T-helper 2 cell treated with Interferon-gamma antibody and Interleukin-4, amounts not matched to agents 5 μg/mL and 100 μg/mL, for 36 hours (primary cell): ENCODE measurements at regions not wholly inside any gene's neighbourhood (a gene's known extent, or its start where the extent isn't known, plus 50 kb on each side); places are given as distances from the start of the nearest gene placed in this dataset.

Experiments
- DNase-seq: peaks from one replicate; pipeline ENCODE4 v3.0.0; 2021; ENCODE audit warnings: low spot score
- H3K27ac Mint-ChIP-seq: one replicate; pipeline ENCODE4 v1.8.0; 2021; ENCODE audit warnings: mild to moderate bottlenecking, mixed read lengths
- H3K27me3 Mint-ChIP-seq: one replicate; pipeline ENCODE4 v1.8.0; 2021; ENCODE audit warnings: low read depth, mixed read lengths
- H3K36me3 Mint-ChIP-seq: one replicate; pipeline ENCODE4 v1.8.0; 2021; ENCODE audit warnings: low read depth, mixed read lengths
- H3K4me1 Mint-ChIP-seq: one replicate; pipeline ENCODE4 v1.8.0; 2021; ENCODE audit warnings: low read depth, mixed read lengths
- H3K4me3 Mint-ChIP-seq: one replicate; pipeline ENCODE4 v1.8.0; 2022; ENCODE audit warnings: mild to moderate bottlenecking, moderate library complexity, mixed read lengths
- H3K9me3 Mint-ChIP-seq: one replicate; pipeline ENCODE4 v1.8.0; 2021; ENCODE audit warnings: mixed read lengths

- no peak for DNase-seq
- no peaks in the 10 kb centered on the region for H3K4me1 Mint-ChIP-seq
- H3K27ac Mint-ChIP-seq = no peak overlapping the region
- no peaks in the 10 kb centered on the region for H3K9me3 Mint-ChIP-seq
- no peaks in the 10 kb centered on the region for H3K36me3 Mint-ChIP-seq
- H3K27me3 Mint-ChIP-seq = peaks cover 7% of the 10 kb centered on the region
- H3K4me3 Mint-ChIP-seq = no peak overlapping the region
Measured at GRCh38 chr3:41037651-41038334, 161.5 kb upstream of the CTNNB1 start.

- H3K9me3 Mint-ChIP-seq = no peaks in the 10 kb centered on the region
- peaks cover 5% of the 10 kb centered on the region for H3K27me3 Mint-ChIP-seq
- no peak overlapping the region for H3K4me3 Mint-ChIP-seq
- H3K36me3 Mint-ChIP-seq = no peaks in the 10 kb centered on the region
- H3K27ac Mint-ChIP-seq = no peak overlapping the region
- DNase-seq = no peak
- H3K4me1 Mint-ChIP-seq = no peaks in the 10 kb centered on the region
Measured at GRCh38 chr3:41040256-41040655, 159.0 kb upstream of the CTNNB1 start.

DNA sequence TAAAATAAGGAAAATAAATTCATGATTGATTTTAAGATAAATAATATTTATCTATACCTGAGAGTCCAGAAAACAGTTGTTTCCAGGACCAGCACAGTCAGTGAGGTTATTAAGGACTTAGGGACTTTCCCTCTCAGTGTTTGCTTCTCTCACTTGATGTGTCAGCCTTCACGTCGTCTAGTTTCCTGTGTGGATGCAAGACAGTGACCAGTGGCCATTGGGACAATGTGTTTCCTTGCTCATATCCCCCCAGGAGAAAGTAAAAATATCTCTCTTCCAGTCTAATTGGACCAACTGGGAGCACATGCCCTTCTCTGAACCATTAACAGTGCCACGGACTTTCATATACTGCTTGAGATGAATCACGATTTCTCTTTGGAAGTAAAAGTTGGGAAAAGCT, 157.8 kb upstream of the CTNNB1 start:
- Mint-ChIP-seq H3K27ac (no peak overlapping the region), H3K9me3 (no peaks in the 10 kb centered on the region), H3K4me1 (no peaks in the 10 kb centered on the region), H3K4me3 (no peak overlapping the region), H3K36me3 (no peaks in the 10 kb centered on the region), H3K27me3 (peaks cover 2% of the 10 kb centered on the region)
- DNase-seq = no peak

DNA sequence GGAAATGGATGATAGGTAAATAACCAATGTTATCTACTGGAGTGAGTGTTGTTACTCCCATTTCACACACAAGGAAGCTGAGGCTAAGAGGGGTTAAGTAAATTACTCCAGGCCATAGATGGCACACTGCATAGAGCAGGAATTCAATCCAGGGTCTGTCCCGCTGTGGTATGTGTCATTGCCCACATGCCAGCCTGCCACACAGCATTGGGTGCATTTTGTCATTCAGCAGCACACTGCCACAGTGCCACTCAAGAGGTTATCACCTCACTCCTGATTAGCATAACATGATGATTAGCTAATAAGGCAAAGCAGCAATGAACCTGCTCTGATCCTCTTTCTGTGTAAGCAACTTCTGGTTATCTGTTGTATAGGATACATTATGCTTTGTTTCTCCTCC, 157.4 kb upstream of the CTNNB1 start:
- Mint-ChIP-seq H3K27ac (no peak overlapping the region), H3K4me1 (no peaks in the 10 kb centered on the region), H3K27me3 (peaks cover 2% of the 10 kb centered on the region), H3K9me3 (no peaks in the 10 kb centered on the region), H3K36me3 (no peaks in the 10 kb centered on the region), H3K4me3 (no peak overlapping the region)
- DNase-seq = no peak

GRCh38 chr3:41044523-41044922, 154.8 kb upstream of the CTNNB1 start:
- H3K4me1 Mint-ChIP-seq = no peaks in the 10 kb centered on the region
- no peak overlapping the region for H3K4me3 Mint-ChIP-seq
- H3K27ac Mint-ChIP-seq = no peak overlapping the region
- no peaks in the 10 kb centered on the region for H3K9me3 Mint-ChIP-seq
- peaks cover 2% of the 10 kb centered on the region for H3K27me3 Mint-ChIP-seq
- DNase-seq = no peak
- no peaks in the 10 kb centered on the region for H3K36me3 Mint-ChIP-seq

- Mint-ChIP-seq H3K27ac (no peak overlapping the region), H3K27me3 (peaks cover 2% of the 10 kb centered on the region), H3K9me3 (no peaks in the 10 kb centered on the region), H3K4me3 (no peak overlapping the region), H3K4me1 (no peaks in the 10 kb centered on the region), H3K36me3 (no peaks in the 10 kb centered on the region)
- no peak for DNase-seq
Measured at GRCh38 chr3:41045491-41045890, 153.8 kb upstream of the CTNNB1 start.

DNA sequence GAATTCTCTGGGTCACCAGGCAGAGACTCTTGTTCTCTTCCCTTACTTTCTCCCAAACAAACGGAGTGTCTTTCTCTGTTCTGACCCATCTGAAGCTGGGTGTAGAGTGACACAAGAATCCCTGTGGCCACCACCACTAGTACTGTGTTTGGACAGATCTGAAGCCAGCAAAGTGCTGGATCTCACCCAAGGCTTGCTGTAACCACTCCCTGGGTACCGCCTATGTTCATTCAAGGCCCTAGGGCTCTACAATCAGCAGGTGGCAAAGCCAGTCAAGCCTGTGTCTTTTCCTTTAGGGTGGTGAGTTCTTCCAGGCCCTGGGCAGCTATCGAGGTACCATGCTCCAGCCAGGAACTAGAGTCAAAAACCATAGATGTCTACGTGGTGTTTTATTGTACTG, 149.2 kb upstream of the CTNNB1 start:
- Mint-ChIP-seq H3K9me3 (no peaks in the 10 kb centered on the region), H3K27ac (no peak overlapping the region), H3K4me1 (no peaks in the 10 kb centered on the region), H3K36me3 (no peaks in the 10 kb centered on the region), H3K27me3 (peaks cover 2% of the 10 kb centered on the region), H3K4me3 (no peak overlapping the region)
- DNase-seq = no peak

- H3K4me3 Mint-ChIP-seq = no peak overlapping the region
- H3K4me1 Mint-ChIP-seq = no peaks in the 10 kb centered on the region
- H3K27me3 Mint-ChIP-seq = peaks cover 2% of the 10 kb centered on the region
- peak; percentile 35 for DNase-seq
- H3K36me3 Mint-ChIP-seq = no peaks in the 10 kb centered on the region
- no peaks in the 10 kb centered on the region for H3K9me3 Mint-ChIP-seq
- no peak overlapping the region for H3K27ac Mint-ChIP-seq
Measured at GRCh38 chr3:41053220-41053619, 146.1 kb upstream of the CTNNB1 start.

GRCh38 chr3:41060106-41060505, 139.2 kb upstream of the CTNNB1 start:
- Mint-ChIP-seq H3K36me3 (no peaks in the 10 kb centered on the region), H3K27ac (no peak overlapping the region), H3K9me3 (no peaks in the 10 kb centered on the region)

GRCh38 chr3:41064070-41064469, 135.2 kb upstream of the CTNNB1 start:
- no peaks in the 10 kb centered on the region for H3K27me3 Mint-ChIP-seq
- H3K4me3 Mint-ChIP-seq = no peak overlapping the region
- H3K36me3 Mint-ChIP-seq = no peaks in the 10 kb centered on the region
- H3K27ac Mint-ChIP-seq = no peak overlapping the region
- no peaks in the 10 kb centered on the region for H3K4me1 Mint-ChIP-seq
- H3K9me3 Mint-ChIP-seq = no peaks in the 10 kb centered on the region
- no peak for DNase-seq

More at GRCh38 chr3:41060106-41060505, 139.2 kb upstream of the CTNNB1 start:
- H3K27me3 Mint-ChIP-seq = no peaks in the 10 kb centered on the region
- no peaks in the 10 kb centered on the region for H3K4me1 Mint-ChIP-seq
- DNase-seq = no peak
- H3K4me3 Mint-ChIP-seq = no peak overlapping the region

GRCh38 chr3:41064526-41064925, 134.8 kb upstream of the CTNNB1 start:
- H3K9me3 Mint-ChIP-seq = no peaks in the 10 kb centered on the region
- no peaks in the 10 kb centered on the region for H3K27me3 Mint-ChIP-seq
- no peaks in the 10 kb centered on the region for H3K36me3 Mint-ChIP-seq
- no peaks in the 10 kb centered on the region for H3K4me1 Mint-ChIP-seq
- no peak overlapping the region for H3K27ac Mint-ChIP-seq
- no peak overlapping the region for H3K4me3 Mint-ChIP-seq
- DNase-seq = no peak

- Mint-ChIP-seq H3K4me1 (no peaks in the 10 kb centered on the region), H3K27ac (no peak overlapping the region), H3K9me3 (no peaks in the 10 kb centered on the region), H3K27me3 (no peaks in the 10 kb centered on the region), H3K4me3 (no peak overlapping the region), H3K36me3 (no peaks in the 10 kb centered on the region)
- DNase-seq = no peak
Measured at GRCh38 chr3:41065340-41065739, 134.0 kb upstream of the CTNNB1 start.

GRCh38 chr3:41073190-41073589, 126.1 kb upstream of the CTNNB1 start:
- H3K4me3 Mint-ChIP-seq = no peak overlapping the region
- no peaks in the 10 kb centered on the region for H3K36me3 Mint-ChIP-seq
- no peaks in the 10 kb centered on the region for H3K4me1 Mint-ChIP-seq
- H3K27ac Mint-ChIP-seq = no peak overlapping the region
- H3K27me3 Mint-ChIP-seq = no peaks in the 10 kb centered on the region
- no peaks in the 10 kb centered on the region for H3K9me3 Mint-ChIP-seq
- DNase-seq = no peak

GRCh38 chr3:41075975-41076374, 123.3 kb upstream of the CTNNB1 start:
- Mint-ChIP-seq H3K27ac (no peak overlapping the region), H3K4me3 (no peak overlapping the region), H3K27me3 (no peaks in the 10 kb centered on the region), H3K36me3 (no peaks in the 10 kb centered on the region), H3K4me1 (no peaks in the 10 kb centered on the region), H3K9me3 (no peaks in the 10 kb centered on the region)
- DNase-seq = no peak

GRCh38 chr3:41076399-41076798, 122.9 kb upstream of the CTNNB1 start:
- Mint-ChIP-seq H3K36me3 (no peaks in the 10 kb centered on the region), H3K27me3 (no peaks in the 10 kb centered on the region), H3K9me3 (no peaks in the 10 kb centered on the region), H3K4me1 (no peaks in the 10 kb centered on the region), H3K27ac (no peak overlapping the region), H3K4me3 (no peak overlapping the region)
- DNase-seq = no peak
